GM18517 (cell line): ENCODE measurements at regions not wholly inside any gene's neighbourhood (a gene's known extent, or its start where the extent isn't known, plus 50 kb on each side); places are given as distances from the start of the nearest gene placed in this dataset.
"Not testable (repeated sequence)": the region's sequence is repeated elsewhere in the genome, so short reads cannot be mapped to it uniquely, and the experiment has no call there.

ENCODE experiments used
- ATAC-seq: cut with Tn5 transposase; IDR thresholded peaks from one replicate; pipeline ENCODE4 v1.9.1; 2021; ENCODE audit warnings: mild to moderate bottlenecking, moderate library complexity; ENCODE audit not compliant: unreplicated experiment

DNA sequence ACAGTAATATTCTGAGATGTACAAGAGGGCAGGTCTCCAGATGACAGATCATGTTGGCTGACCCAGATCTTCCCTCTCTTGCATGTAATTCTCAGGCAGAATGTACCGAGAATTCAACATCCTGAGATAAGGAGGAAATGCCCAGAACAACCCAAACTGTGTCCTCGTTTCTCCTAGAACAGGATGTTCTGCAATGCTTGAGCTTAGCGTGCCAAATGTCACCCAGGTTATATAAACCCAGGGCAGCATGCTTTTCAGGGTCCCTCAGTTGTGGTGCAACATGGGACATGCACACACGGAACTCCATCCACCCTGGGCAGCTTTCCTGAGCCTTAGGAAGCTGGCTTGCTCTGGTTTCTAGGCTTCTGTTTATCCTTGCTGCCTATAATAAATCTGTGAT lies 102.1 kb upstream of the CMC1 start:
- no peak for ATAC-seq

DNA sequence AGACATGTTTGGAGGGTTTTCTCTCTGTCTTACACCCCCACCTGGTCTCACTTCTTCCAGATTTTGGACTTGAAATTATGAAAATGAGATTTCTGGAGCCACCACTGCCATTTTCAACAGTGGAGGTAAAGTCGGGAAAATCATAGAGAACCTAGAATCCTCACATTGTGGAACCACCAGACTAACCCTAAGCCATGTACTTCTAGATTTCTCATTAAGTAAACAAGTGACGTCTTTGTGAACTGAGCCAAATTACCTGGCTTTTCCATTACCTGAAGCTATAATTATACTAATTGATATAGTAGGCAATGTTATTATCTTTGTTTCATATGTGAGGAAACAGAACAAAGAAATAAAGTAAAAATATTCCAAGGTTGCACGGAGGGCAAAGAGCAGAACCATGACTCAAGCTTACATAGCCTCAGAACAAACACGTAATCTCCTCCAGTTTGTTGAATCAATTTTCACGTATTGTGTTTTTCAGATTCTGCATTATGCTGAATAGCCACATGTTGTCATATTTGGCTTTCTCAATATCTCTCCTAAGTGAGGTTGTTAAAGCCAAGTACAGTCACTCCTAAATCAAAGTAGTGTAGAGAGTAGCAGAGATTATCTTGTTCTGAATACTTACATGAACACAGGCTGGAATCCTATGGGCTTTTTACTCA lies 101.3 kb upstream of the CMC1 start:
- ATAC-seq: no peak

DNA sequence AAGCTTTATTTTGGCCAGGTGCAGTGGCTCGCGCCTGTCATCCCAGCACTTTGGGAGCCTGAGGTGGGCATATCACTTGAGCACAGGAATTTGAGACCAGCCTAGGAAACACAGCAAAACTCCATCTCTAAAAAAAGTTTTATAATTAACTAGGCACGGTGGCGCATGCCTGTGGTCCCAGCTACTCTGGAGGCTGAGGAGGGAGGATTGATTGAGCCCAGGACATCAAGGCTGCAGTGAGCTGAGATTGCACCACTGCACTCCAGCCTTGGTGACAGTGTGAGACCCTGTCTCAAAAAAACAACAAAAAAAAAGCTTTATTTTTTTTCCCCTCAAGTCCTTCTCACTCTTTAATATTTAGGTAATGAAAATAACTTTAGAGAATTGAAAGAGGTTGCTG lies 100.8 kb upstream of the CMC1 start:
- no peak for ATAC-seq

DNA sequence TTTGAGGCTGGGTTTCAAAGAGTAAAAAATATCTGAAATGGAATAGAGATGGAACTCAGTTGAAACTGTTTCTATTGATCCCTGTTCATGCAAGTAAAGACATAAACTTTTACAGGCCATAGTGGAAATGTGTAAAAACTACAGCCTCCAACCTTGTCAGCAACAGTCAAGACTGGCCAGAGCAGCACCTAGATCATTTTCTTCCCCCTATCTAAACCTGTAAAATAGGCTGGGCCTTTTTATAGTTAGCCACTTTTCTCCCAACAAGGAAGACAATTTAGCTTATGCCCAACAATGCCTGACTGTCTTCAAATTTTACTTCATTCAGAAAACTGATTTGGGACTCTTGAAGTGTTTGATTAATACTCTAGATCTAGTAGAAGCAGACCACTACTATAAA lies 91.5 kb upstream of the CMC1 start:
- ATAC-seq: no peak

DNA sequence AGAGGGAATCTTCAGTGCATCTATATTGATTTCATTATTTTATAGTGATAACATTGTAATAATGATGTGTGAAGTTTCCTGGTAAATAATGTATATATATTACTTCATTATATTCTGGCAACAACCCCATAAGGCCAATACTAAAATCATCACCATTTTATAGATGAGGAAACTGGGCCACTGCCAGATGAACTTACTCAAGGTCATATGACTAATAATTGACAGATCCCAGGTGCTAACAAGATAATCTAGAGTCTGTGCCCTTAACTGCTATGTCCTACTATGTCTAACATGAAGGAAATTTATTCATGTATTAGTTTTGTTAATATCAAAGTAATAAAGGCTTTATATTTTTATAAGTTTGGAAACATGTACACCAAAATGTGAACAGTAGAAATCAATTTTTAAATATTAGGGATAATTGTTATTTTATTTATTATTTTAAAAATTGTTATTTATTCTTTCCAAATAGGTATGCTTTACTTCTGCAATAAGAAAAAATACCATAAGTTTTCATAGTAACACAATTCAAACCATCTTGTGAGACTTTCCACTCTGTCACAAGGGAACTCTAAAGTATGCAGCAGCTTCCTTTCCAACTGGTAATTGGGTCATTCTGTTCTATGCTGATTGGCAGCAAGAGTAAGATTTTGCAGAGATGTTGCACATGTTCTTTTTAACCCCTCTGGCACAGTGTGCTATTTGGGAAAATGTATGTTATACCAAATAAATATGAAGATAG lies 90.8 kb upstream of the CMC1 start:
- no peak for ATAC-seq

DNA sequence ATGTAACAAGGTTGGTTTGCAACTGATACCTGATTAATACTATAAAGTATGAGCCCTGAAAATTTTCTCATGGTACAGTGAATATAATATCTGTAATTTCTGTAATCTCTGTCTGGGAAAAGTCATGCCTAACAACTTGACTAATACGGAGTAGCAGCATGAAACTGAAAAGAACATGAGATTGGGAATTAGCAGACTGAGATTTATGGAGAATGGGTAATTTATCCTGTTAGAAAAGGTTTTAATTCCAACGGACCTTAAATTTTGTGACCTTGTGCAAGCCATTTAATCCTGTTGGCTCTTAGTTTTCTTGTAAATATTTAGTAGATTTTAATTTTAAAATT lies 90.2 kb upstream of the CMC1 start:
- no peak for ATAC-seq

DNA sequence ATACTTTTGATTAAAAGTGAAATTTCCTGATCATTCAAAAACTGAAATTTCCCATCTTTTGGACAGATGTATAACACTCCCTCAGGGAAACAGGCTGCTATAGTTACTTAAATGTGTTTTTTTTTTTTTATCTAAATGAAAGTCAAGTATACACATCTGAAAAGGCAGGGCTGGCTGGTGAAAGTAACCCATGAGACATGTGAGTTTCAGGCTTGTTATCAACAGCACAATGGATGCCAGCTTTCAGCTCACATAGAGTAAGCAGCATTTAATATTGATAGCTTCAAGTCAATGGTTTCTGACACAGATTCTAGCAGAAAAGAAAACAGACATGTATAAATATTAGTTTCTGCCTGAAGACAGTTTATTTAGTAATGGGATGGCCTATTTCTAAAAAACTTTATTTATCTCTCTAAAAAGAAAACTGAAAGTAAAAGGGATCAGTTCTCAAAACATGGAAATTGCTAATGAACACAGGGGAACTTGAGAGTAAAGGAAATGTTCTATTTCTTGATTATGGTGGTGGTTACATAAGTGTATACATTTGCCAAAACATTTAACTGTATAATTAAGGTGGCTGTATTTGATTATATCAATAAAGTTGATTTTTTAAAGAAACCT lies 89.7 kb upstream of the CMC1 start:
- peak; percentile 93 for ATAC-seq

DNA sequence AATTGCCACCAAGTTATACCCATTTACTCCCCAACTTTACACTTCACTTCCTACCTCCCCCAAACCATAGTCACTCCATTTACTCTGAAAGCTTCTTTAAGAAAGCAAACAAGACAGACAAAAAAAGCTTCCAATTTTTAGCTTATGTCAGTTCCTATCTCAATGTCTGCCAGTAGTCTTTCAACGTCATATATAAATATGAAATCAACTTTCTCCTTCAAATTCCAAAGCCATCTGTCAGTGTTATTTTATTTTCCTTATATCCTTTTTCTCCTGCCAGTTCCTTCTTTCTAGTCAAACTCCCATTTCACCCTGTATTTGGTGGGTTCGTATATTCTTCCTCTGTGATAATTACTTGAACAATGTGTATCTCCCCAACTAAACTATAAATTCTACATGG lies 85.8 kb upstream of the CMC1 start:
- ATAC-seq: no peak

DNA sequence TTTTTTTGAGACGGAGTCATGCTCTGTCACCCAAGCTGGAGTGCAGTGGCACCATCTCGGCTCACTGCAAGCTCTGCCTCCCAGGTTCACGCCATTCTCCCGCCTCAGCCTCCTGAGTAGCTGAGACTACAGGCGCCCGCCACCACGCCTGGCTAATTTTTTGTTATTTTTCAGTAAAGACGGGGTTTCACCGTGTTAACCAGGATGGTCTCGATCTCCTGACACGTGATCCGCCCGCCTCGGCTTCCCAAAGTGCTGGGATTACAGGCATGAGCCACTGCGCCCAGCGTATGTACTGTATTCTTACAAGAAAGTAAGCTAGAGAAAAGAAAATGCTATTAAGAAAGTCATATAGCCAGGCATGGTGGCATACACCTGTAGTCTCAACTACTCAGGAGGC lies 84.8 kb upstream of the CMC1 start:
- not testable (repeated sequence) for ATAC-seq

DNA sequence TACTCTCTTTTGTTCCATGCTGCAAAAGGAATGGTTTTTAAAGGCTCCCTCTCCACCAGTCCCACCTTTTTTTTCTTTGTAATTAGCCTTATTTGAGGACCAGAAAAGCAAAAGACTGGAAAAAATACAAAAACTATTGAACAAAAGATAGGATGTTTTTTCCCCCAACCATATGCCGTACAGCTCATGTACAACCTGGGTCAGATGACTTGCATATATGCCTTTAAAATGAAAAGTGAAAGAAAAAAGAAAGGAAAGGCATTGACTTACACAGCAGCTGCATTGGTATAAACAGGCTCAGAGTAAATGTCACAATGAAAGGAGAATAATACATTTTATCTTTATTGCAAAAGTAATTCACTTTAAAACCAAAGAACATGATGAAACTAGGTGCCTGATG lies 69.5 kb upstream of the CMC1 start:
- no peak for ATAC-seq

DNA sequence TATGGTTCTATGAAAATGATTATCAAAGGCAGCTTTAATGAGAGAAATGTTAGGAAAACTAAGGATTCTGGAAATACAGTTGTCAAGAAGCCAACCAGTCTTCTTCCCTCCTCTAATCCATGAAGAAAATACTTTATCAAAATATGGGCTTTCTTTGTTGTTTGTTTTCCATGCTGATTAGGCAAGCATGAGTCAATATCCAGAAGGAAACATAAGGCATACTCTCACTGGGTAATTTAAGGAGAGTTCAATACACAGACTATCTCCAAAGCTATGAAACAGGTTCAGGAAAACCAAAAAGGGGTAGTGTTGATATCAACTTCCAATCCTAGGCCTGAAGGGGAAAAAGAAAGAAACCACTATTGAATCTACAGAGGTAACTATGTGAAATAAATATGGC lies 68.7 kb upstream of the CMC1 start:
- ATAC-seq: no peak

DNA sequence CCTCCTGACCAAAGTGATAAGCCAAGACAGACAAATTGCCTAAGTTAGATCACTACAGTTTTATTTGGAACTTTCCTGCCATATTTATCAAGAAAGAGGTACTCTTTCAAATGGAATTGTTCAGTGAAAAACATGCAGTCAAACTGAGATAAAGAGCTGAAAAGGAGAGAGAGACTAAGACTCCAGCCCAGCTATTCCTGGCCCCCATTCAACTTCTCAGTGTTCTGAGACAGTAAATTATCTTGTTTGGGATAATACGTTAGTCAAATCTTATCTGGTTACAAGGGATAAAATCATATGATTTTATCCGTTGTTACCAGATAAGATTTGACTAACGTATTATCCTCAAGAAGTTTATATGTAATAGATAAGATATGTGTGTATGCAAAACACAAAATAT lies 67.6 kb upstream of the CMC1 start:
- ATAC-seq: no peak

DNA sequence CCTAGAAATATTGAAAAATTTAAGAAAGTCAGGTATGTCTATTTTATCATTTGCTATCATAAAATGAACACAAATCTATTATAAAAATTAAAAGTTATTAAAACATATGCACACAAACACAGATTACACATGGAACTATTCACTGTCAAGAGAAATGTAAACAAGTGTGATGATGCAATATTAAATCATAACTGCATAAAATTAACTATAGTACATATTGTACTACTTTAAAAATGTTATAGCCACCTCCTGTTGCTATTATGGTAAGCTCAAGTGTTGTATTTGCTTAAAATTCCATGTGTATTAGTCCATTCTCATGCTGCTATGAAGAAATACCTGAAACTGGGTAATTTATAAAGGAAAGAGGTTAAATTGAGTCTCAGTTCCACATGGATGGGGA lies 54.7 kb upstream of the CMC1 start:
- no peak for ATAC-seq

DNA sequence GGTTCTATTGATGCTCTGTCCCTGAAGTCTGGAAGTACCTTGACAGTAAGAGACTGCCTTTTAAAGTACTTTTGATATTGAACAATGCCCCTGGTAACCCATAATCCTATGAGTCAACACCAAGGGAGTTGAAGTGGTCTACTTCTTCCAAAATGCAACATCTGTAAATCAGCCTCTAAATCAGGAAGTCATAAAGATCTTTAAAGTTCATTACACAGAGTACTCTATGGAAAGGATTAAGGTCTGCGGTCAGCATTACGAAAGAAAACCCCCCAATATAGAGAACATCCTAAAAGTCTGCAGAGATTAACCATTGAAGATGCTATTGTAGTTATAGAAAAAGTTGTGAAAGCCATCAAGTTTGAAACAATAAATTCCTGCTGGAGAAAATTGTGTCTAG lies 52.7 kb upstream of the CMC1 start:
- ATAC-seq: no peak

DNA sequence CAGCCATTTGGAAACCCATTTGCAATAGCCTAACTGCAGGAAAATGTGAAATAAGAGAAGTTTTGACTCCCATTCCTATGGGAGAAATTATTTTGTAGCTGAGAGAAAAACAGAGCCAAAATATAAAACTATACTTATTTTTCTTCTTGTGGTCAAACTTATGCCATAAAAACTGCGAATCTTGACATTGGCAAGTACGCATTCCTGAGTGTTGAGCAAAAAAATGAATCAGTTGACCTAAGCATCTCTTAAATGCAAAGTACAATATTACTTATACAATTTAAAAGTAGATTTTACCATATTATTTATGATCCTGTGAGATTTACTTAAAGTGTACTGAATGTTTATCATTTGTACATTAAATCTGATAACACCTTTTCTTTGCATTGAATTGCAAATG lies 50.1 kb upstream of the CMC1 start:
- no peak for ATAC-seq
